Large intestine (tissue), 3 donors: ENCODE measurements at regions not wholly inside any gene's neighbourhood (a gene's known extent, or its start where the extent isn't known, plus 50 kb on each side); places are given as distances from the start of the nearest gene placed in this dataset.

Experiments
- DNase-seq, 2 donors: peaks; one replicate each; pipeline versions ENCODE4 v3.0.0 to v3.0.0-alpha.2; 2013
- H3K27ac ChIP-seq: one replicate; pipeline ENCODE4 v1.5.1; 2013; ENCODE audit warnings: low read length
- H3K27me3 ChIP-seq: 2 replicates; pipeline ENCODE4 v1.6.1; 2013; ENCODE audit warnings: low read length; ENCODE audit not compliant: control insufficient read depth, insufficient read depth
- H3K36me3 ChIP-seq: 2 replicates; pipeline ENCODE4 v1.6.1; 2013; ENCODE audit warnings: low read length; ENCODE audit not compliant: control insufficient read depth, insufficient read depth
- H3K4me1 ChIP-seq: one replicate; pipeline ENCODE4 v1.6.1; 2013; ENCODE audit warnings: low read length; ENCODE audit not compliant: control insufficient read depth, insufficient read depth
- H3K4me3 ChIP-seq: one replicate; pipeline ENCODE4 v1.5.1; 2013; ENCODE audit warnings: low read length
- H3K9me3 ChIP-seq: one replicate; pipeline ENCODE4 v1.6.1; 2013; ENCODE audit warnings: mild to moderate bottlenecking, low read depth, low read length, moderate library complexity; ENCODE audit not compliant: control insufficient read depth
- WGBS: methylation state at CpG from one replicate; pipeline ENCODE4 v1.1.5; 2013; ENCODE audit warnings: low lambda C conversion rate; ENCODE audit not compliant: insufficient coverage; 5-methylcytosine and 5-hydroxymethylcytosine counted together

DNA sequence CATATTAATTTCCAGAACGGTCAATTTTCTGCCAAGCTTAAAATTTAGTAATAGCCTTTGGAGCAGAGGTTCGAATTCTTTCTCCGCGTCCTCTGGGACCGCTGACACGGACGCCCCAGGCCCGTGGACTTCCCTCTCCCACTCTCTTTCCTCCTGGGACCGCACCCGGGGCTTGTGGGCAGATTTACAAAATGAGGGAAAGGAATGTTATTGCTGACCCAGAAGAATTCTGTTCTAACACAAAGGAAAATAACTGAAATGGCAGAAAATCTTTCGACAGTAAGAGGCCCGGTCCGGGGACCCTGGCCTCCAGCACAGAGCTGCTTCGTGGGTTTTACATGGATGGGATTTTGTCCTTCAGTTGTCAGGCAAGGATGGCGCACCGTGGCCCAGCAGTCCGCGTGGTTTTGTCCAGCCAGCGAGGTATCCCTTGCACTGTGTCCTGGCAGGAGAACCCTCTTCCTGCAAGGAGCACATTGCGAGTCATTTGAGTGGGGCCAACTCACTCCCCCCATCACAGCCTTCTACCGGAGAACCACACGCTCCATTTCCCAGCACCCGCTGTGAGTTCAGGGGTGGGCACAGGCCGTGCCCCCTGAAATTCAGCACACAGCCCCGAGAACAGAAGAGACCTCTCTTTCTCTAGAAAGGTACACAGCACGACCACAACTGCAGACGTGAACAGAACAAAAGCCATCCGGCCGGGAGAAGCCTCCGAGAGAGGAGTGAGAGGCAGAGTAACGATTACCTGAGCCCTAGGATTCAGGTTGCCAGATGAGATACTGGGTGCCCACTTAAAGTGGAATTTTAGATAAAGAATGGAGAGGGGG lies 106.0 kb upstream of the AFDN start:
- H3K27me3 ChIP-seq = no peaks in the 10 kb centered on the region
- 93% methylated on average over 2 of the region's 31 CpGs for WGBS

DNA sequence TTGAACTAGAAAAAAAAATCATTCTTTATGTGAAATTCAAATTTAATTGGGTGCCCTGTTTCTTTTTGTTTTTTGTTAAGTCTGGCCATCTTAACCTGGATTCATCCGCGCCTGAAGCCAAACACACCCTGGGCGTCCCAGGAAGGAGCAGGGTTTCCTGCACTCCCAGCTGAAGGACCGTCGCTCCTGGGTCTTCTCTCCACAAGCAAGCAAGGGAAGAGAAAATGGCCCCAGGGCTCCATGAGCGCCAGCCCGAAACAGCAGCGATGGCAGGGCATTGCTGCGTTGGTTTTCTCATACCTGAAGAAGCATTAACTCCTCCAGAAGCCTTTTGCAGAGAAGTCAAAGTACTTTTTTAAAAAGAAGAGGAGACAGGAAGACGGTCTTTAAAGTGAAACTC lies 105.4 kb upstream of the AFDN start:
- H3K9me3 ChIP-seq = peaks cover 9% of the 10 kb centered on the region
- no peak overlapping the region for H3K4me3 ChIP-seq
- H3K4me1 ChIP-seq = no peaks in the 10 kb centered on the region
- no peaks in the 10 kb centered on the region for H3K36me3 ChIP-seq
- WGBS = 83% methylated on average over 5 of the region's 10 CpGs
- no peak overlapping the region for H3K27ac ChIP-seq
- no peak for DNase-seq
- H3K27me3 ChIP-seq = no peaks in the 10 kb centered on the region

More for the DNA sequence above, 106.0 kb upstream of the AFDN start:
- Histone ChIP-seq H3K36me3 (no peaks in the 10 kb centered on the region), H3K4me3 (no peak overlapping the region), H3K27ac (no peak overlapping the region), H3K4me1 (no peaks in the 10 kb centered on the region), H3K9me3 (peaks cover 9% of the 10 kb centered on the region)
- no peak for DNase-seq

DNA sequence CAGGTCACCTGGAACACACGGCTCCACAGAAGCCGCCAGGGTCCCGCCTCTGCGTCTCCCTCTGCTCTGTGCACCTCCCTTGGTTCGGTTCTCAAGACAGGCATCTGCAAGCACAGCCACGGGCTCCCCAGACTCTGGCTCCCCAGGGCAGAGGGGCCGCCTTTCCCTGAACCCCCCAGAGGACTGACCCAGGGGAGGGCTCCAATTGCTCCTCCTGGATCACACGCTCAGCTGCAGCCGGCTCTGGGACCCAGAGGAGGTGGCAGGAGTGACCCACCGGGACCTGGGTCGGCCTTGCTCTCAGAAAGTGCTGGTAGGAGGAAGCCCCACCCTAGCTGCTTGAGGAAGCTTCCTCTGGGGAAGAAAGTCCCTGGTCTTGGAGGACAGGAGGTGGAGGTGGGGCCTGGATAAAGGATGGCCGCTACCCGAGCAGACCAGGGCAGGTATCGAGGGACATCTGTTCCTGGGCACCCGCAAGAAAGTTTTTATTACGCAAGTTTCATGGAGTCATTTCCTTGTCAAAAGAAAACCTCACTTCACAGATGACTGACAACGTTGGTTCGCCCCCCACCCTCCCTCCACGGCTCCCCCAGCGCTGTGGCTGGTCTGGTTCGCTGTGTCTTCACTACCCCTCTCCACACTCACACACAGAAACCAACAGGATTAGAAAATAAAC lies 103.9 kb upstream of the AFDN start:
- peaks cover 9% of the 10 kb centered on the region for H3K9me3 ChIP-seq
- no peak for DNase-seq
- no peaks in the 10 kb centered on the region for H3K4me1 ChIP-seq
- H3K27ac ChIP-seq = no peak overlapping the region
- WGBS = no CpG with 5 or more reads among the region's 21 CpGs
- no peak overlapping the region for H3K4me3 ChIP-seq
- H3K36me3 ChIP-seq = no peaks in the 10 kb centered on the region
- no peaks in the 10 kb centered on the region for H3K27me3 ChIP-seq

DNA sequence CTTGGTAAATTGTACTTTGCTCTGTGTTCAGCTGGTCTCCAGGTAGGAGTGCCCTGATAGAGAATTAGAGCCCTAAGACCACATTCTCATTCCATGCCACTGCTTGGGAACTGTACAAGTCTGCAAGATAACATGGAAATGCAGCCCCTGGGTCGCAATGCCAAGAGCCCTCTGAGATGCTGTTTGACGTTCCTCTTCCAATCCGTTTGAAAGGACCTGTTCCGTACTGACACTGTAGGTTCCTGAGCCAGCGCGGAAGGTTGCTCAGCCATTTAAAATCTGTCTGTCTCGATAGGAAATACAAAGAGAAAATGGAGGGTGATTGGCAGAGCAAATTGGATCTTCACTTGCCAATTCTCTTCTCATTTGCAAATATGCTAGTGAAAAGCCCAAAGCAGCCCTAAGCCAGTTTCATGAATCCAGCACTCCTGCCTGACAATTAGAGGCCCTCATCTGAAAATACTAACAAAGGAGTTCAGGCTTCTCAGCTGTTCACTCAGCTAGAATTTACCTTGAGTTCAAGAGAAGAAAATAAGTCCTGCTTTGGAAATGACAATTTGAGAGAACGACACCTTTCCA lies 100.6 kb upstream of the AFDN start:
- DNase-seq = no peak
- H3K4me3 ChIP-seq = no peak overlapping the region
- H3K9me3 ChIP-seq = peaks cover 4% of the 10 kb centered on the region
- no peaks in the 10 kb centered on the region for H3K4me1 ChIP-seq
- whole genome bisulfite sequencing = 100% methylated on average over 1 of the region's 8 CpGs
- no peaks in the 10 kb centered on the region for H3K36me3 ChIP-seq
- H3K27me3 ChIP-seq = no peaks in the 10 kb centered on the region
- H3K27ac ChIP-seq = no peak overlapping the region

DNA sequence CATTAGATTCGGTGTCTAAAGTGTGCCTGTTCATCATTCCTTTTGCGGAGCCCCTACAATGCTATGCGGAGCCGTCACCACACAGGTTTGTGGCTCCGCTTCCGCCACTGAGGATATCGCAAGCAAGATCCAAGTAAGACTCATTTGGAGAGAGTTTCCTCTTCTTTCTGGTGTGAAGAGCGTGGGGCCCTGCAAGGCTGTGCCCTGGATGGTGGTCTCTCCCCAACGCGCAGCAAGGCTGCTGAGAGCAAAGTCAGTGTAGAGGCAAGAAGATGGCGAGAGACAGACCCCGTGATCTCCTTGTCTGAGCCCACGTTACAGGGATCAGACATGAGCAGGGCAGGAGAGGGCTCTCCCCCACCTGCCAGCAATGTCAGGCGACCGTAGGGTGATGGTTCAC lies 96.3 kb upstream of the AFDN start:
- Histone ChIP-seq H3K4me1 (no peaks in the 10 kb centered on the region), H3K27me3 (no peaks in the 10 kb centered on the region), H3K36me3 (no peaks in the 10 kb centered on the region), H3K4me3 (no peak overlapping the region), H3K9me3 (no peaks in the 10 kb centered on the region), H3K27ac (no peak overlapping the region)
- DNase-seq = no peak
- no CpG with 5 or more reads among the region's 15 CpGs for WGBS

DNA sequence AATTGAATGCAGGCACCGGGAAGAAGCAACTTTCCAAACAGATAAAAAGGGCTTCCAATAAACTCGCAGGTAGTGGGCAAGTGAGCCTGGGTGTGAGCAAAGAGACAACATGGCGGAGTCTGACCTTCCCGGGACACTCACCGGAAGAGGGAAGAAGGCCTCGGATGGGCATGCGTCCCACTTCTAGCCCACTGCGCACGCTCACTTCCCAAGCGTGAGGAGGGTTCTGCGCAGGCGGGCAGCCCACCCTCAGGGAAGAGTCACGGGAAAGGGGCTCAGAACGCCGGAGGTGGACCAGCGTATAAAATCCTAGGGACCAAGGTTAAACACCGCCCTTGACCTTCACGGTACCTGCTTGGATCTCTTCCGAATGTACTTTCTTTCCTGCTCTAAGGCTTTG lies 95.5 kb upstream of the AFDN start:
- no peaks in the 10 kb centered on the region for H3K36me3 ChIP-seq
- DNase-seq = no peak
- H3K9me3 ChIP-seq = no peaks in the 10 kb centered on the region
- H3K27ac ChIP-seq = no peak overlapping the region
- no CpG with 5 or more reads among the region's 19 CpGs for WGBS
- no peak overlapping the region for H3K4me3 ChIP-seq
- no peaks in the 10 kb centered on the region for H3K27me3 ChIP-seq
- H3K4me1 ChIP-seq = no peaks in the 10 kb centered on the region

DNA sequence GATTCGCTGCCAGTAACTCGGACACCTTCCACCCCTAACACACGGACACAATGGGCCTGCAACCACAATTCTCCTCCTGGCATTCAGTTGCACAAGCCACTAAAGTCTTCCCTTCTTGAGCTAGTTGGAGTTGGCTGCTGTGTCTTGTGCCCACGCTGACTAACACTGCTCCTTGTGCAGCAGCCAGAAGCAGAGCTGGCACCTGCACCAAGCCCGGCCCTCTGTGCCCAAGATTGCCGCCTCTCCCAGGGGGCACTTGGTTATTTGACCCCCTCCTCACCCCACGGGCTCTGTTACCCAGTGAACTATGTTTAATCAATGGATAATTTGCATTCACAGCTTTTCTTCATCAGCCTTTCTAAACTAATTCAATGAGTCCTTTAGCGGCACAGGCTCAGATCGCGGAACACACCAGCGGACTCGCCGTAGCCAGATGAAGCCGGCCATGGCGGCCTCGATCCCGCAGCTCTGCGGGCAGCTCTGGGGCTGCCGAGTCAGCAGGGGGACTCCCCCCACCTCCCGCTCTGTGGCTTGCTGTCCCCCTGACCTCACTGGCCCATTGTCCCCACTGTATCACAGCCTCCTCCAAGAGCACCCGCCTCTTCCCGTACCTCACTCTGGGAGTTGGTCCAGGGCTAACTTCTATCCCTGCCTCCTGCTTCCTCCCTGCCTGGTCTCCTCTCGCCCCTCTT lies 94.8 kb upstream of the AFDN start:
- Histone ChIP-seq H3K27me3 (no peaks in the 10 kb centered on the region), H3K36me3 (no peaks in the 10 kb centered on the region), H3K27ac (no peak overlapping the region), H3K4me1 (no peaks in the 10 kb centered on the region), H3K9me3 (peaks cover under 1% of the 10 kb centered on the region), H3K4me3 (no peak overlapping the region)
- no peak for DNase-seq
- WGBS = no CpG with 5 or more reads among the region's 23 CpGs

DNA sequence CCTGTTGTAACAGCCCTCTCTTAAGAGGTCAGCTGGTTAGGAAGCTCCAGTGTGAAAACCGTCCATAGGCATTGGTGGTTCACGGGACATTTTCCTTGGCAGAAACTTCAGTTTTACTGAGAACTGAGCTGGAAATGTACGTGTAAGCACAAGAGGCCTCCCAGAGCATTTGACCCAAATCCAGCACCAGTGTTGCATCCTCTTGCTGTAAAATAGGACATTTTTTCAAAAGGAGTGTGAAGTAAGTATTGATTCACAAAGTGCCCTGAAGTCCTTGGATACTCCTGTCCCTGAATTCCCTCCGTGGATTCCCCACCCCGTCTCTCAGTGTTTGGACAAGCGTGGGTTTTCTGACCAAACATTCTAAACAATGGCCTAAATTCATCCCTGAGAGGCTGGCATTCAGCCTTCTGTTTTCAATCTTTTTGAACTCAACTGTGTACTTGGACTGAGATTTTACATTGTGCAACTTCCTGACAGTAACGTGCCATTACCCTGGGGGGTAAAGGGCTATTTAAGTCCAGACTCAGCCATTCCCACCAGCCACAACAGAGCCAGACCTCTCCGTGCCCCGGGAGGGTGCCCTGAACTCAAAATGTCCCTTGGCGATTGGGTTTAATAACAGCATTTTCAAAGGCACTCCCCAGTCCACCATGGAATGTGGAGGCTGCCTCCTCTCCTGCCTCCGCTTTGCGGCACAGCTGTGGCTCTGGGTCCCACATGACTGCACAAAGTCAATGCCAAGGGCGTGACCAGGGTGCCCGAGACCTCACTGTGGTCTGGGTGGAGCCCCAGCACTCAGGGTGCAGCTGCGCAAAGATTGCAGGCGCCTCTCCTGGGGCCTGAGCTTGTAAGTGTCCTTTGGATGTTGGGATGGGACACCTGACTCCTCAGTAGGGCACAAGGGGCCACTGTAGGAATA lies 92.7 kb upstream of the AFDN start:
- no peak overlapping the region for H3K27ac ChIP-seq
- H3K4me3 ChIP-seq = no peak overlapping the region
- peaks cover 3% of the 10 kb centered on the region for H3K9me3 ChIP-seq
- WGBS = no CpG with 5 or more reads among the region's 16 CpGs
- H3K27me3 ChIP-seq = no peaks in the 10 kb centered on the region
- H3K36me3 ChIP-seq = no peaks in the 10 kb centered on the region
- DNase-seq = peak in 1 of 2 donors; percentile 47
- no peaks in the 10 kb centered on the region for H3K4me1 ChIP-seq

DNA sequence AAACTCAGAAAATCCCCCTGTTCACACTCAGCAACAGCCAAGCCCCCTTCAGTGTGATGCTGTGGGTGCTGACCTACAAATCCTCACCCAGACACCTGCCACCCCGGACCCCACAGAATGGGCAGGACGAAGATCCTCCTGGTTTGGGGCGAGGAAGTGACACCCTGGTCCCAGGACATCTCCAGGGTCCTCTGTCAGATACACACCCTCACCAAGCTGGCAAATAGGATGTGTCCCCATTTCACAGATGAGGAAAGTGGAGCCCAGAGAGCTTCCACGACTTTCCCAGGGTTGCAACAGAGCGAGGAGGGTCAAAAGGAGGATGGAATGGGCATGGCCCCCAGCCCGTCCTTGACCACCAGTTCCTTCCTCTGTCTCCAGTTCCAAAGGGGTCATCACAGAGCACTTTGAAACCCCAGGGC lies 92.0 kb upstream of the AFDN start:
- no peak overlapping the region for H3K4me3 ChIP-seq
- no peaks in the 10 kb centered on the region for H3K27me3 ChIP-seq
- no peaks in the 10 kb centered on the region for H3K4me1 ChIP-seq
- peaks cover 3% of the 10 kb centered on the region for H3K9me3 ChIP-seq
- WGBS = no CpG with 5 or more reads among the region's 6 CpGs
- no peak for DNase-seq
- H3K27ac ChIP-seq = no peak overlapping the region
- no peaks in the 10 kb centered on the region for H3K36me3 ChIP-seq
